Right cardiac atrium (tissue), 5 donors: ENCODE measurements at regions not wholly inside any gene's neighbourhood (a gene's known extent, or its start where the extent isn't known, plus 50 kb on each side); places are given as distances from the start of the nearest gene placed in this dataset.

Experiments used
- ATAC-seq, 2 donors: fragments of 200-7000 bp; cut with Tn5 transposase; one replicate each; pipeline versions ENCODE4 v1.8.0 to v1.9.1; 2020; ENCODE audit warnings: moderate library complexity in 2 of 2, mild to moderate bottlenecking in 1 of 2
- DNase-seq, 3 donors: peaks; one replicate each; pipeline ENCODE4 v3.0.0-alpha.2; 2020
- H3K27ac ChIP-seq: one replicate; pipeline ENCODE4 v1.5.1; 2013; ENCODE audit warnings: mild to moderate bottlenecking, low read length, control low read depth, moderate library complexity
- H3K27me3 ChIP-seq: one replicate; pipeline ENCODE4 v1.6.1; 2013; ENCODE audit not compliant: control insufficient read depth, insufficient read depth
- H3K4me1 ChIP-seq: one replicate; pipeline ENCODE4 v1.6.1; 2013; ENCODE audit warnings: low read length; ENCODE audit not compliant: control insufficient read depth, insufficient read depth
- H3K4me3 ChIP-seq: one replicate; pipeline ENCODE4 v1.5.1; 2013; ENCODE audit warnings: low read length, control low read depth
- H3K9me3 ChIP-seq: one replicate; pipeline ENCODE4 v1.6.1; 2013; ENCODE audit warnings: low read length; ENCODE audit not compliant: control insufficient read depth
- WGBS: extraction: QIAGEN DNeasy Blood & Tissue Kit; methylation state at CpG from one replicate; pipeline ENCODE4 v1.1.7; 2013; 5-methylcytosine and 5-hydroxymethylcytosine counted together
- intact Hi-C, 4 donors: fragments of 100-400 bp; cut with DNase I; formaldehyde crosslinking; loops; one replicate each; pipeline versions ENCODE4 v1.11.0 to v1.14.0; 2022 to 2023
- donor health status: healthy with polysubstance abuse.
- donor health status: DM: no; HTN: yes; CAD: no.
- donor health status: DM: no; HTN: no; CAD: no.
- donor health status: DM: no; HTN: yes; CAD: no; lungs with severe emphysema.
- donor health status: DM: yes; HTN: yes; CAD: no.

GRCh38 chr13:57784633-57785032 lies 153.1 kb downstream of the PCDH17 start:
- no peak for ATAC-seq
- Histone ChIP-seq H3K27ac (no peak overlapping the region), H3K4me3 (no peak overlapping the region), H3K4me1 (no peaks in the 10 kb centered on the region), H3K9me3 (no peaks in the 10 kb centered on the region), H3K27me3 (no peaks in the 10 kb centered on the region)
- no peak for DNase-seq
- 95% methylated on average over 3 of the region's 3 CpGs for WGBS
- intact Hi-C loops: no loop called here

- no peak for ATAC-seq
- DNase-seq: peak in 1 of 3 donors; percentile 22
- intact Hi-C loops: no loop called here
- Histone ChIP-seq H3K27me3 (no peaks in the 10 kb centered on the region), H3K4me3 (no peak overlapping the region), H3K27ac (no peak overlapping the region), H3K9me3 (no peaks in the 10 kb centered on the region), H3K4me1 (no peaks in the 10 kb centered on the region)
- 95% methylated on average over 16 of the region's 16 CpGs for WGBS
Measured at GRCh38 chr13:57787058-57787791, 155.7 kb downstream of the PCDH17 start.

GRCh38 chr13:57799624-57800023 lies 168.1 kb downstream of the PCDH17 start:
- Histone ChIP-seq H3K9me3 (no peaks in the 10 kb centered on the region), H3K27ac (no peak overlapping the region), H3K4me3 (no peak overlapping the region), H3K4me1 (no peaks in the 10 kb centered on the region), H3K27me3 (no peaks in the 10 kb centered on the region)
- DNase-seq (no peak), ATAC-seq (no peak)
- WGBS: 43% methylated on average over 3 of the region's 3 CpGs
- intact Hi-C loops: no loop called here

GRCh38 chr13:57813651-57814050 lies 182.1 kb downstream of the PCDH17 start:
- 69% methylated on average over 2 of the region's 2 CpGs for WGBS

GRCh38 chr13:57815600-57815999 lies 184.1 kb downstream of the PCDH17 start:
- Histone ChIP-seq H3K9me3 (no peaks in the 10 kb centered on the region), H3K27me3 (no peaks in the 10 kb centered on the region), H3K4me3 (no peak overlapping the region), H3K27ac (no peak overlapping the region), H3K4me1 (no peaks in the 10 kb centered on the region)
- DNase-seq (no peak), ATAC-seq (no peak)
- intact Hi-C loops: no loop called here
- 93% methylated on average over 1 of the region's 1 CpG for WGBS

More at GRCh38 chr13:57813651-57814050, 182.1 kb downstream of the PCDH17 start:
- Histone ChIP-seq H3K27ac (no peak overlapping the region), H3K27me3 (no peaks in the 10 kb centered on the region), H3K9me3 (no peaks in the 10 kb centered on the region), H3K4me3 (no peak overlapping the region), H3K4me1 (no peaks in the 10 kb centered on the region)
- no peak for DNase-seq
- intact Hi-C loops: no loop called here
- no peak for ATAC-seq

- WGBS: 90% methylated on average over 1 of the region's 1 CpG
- no peak for DNase-seq
- no peaks in the 10 kb centered on the region for H3K9me3 ChIP-seq
- no peak overlapping the region for H3K27ac ChIP-seq
- H3K4me3 ChIP-seq: no peak overlapping the region
- intact Hi-C loops: no loop called here
- no peaks in the 10 kb centered on the region for H3K4me1 ChIP-seq
- H3K27me3 ChIP-seq: no peaks in the 10 kb centered on the region
- no peak for ATAC-seq
Measured at GRCh38 chr13:57820924-57821323, 189.4 kb downstream of the PCDH17 start.

- H3K4me1 ChIP-seq: no peaks in the 10 kb centered on the region
- ATAC-seq (no peak), DNase-seq (no peak)
- H3K9me3 ChIP-seq: no peaks in the 10 kb centered on the region
- no peak overlapping the region for H3K4me3 ChIP-seq
- WGBS: 93% methylated on average over 2 of the region's 2 CpGs
- H3K27me3 ChIP-seq: no peaks in the 10 kb centered on the region
- H3K27ac ChIP-seq: no peak overlapping the region
- intact Hi-C loops: no loop called here
Measured at GRCh38 chr13:57823704-57824103, 192.2 kb downstream of the PCDH17 start.

GRCh38 chr13:57824121-57824520 lies 192.6 kb downstream of the PCDH17 start:
- peak in 1 of 3 donors; percentile 25 for DNase-seq
- no peak for ATAC-seq
- H3K9me3 ChIP-seq: no peaks in the 10 kb centered on the region
- no peaks in the 10 kb centered on the region for H3K27me3 ChIP-seq
- 85% methylated on average over 4 of the region's 4 CpGs for WGBS
- H3K4me3 ChIP-seq: no peak overlapping the region
- no peaks in the 10 kb centered on the region for H3K4me1 ChIP-seq
- intact Hi-C loops: no loop called here
- no peak overlapping the region for H3K27ac ChIP-seq

GRCh38 chr13:57825066-57825465 lies 193.5 kb downstream of the PCDH17 start:
- WGBS: 70% methylated on average over 2 of the region's 2 CpGs
- Histone ChIP-seq H3K27ac (no peak overlapping the region), H3K4me1 (no peaks in the 10 kb centered on the region), H3K4me3 (no peak overlapping the region), H3K9me3 (no peaks in the 10 kb centered on the region), H3K27me3 (no peaks in the 10 kb centered on the region)
- ATAC-seq (no peak), DNase-seq (no peak)
- intact Hi-C loops: no loop called here

- H3K4me3 ChIP-seq: no peak overlapping the region
- H3K4me1 ChIP-seq: no peaks in the 10 kb centered on the region
- H3K27me3 ChIP-seq: no peaks in the 10 kb centered on the region
- intact Hi-C loops: no loop called here
- no peaks in the 10 kb centered on the region for H3K9me3 ChIP-seq
- 71% methylated on average over 3 of the region's 3 CpGs for WGBS
- ATAC-seq: no peak
- no peak overlapping the region for H3K27ac ChIP-seq
- DNase-seq: no peak
Measured at GRCh38 chr13:57829496-57829895, 198.0 kb downstream of the PCDH17 start.

GRCh38 chr13:57832187-57832586 lies 200.6 kb downstream of the PCDH17 start:
- no peaks in the 10 kb centered on the region for H3K9me3 ChIP-seq
- no peak overlapping the region for H3K4me3 ChIP-seq
- H3K27me3 ChIP-seq: no peaks in the 10 kb centered on the region
- H3K27ac ChIP-seq: no peak overlapping the region
- no peaks in the 10 kb centered on the region for H3K4me1 ChIP-seq
- no peak for ATAC-seq
- DNase-seq: no peak
- intact Hi-C loops: no loop called here
- WGBS: 90% methylated on average over 8 of the region's 8 CpGs

GRCh38 chr13:57837801-57838200 lies 206.3 kb downstream of the PCDH17 start:
- DNase-seq: no peak
- H3K9me3 ChIP-seq: no peaks in the 10 kb centered on the region
- intact Hi-C loops: no loop called here
- no peaks in the 10 kb centered on the region for H3K4me1 ChIP-seq
- ATAC-seq: no peak
- H3K27ac ChIP-seq: no peak overlapping the region
- H3K4me3 ChIP-seq: no peak overlapping the region
- no peaks in the 10 kb centered on the region for H3K27me3 ChIP-seq
